ENCODE measurements at regions not wholly inside any gene's neighbourhood (a gene's known extent, or its start where the extent isn't known, plus 50 kb on each side); places are given as distances from the start of the nearest gene placed in this dataset.

DNA sequence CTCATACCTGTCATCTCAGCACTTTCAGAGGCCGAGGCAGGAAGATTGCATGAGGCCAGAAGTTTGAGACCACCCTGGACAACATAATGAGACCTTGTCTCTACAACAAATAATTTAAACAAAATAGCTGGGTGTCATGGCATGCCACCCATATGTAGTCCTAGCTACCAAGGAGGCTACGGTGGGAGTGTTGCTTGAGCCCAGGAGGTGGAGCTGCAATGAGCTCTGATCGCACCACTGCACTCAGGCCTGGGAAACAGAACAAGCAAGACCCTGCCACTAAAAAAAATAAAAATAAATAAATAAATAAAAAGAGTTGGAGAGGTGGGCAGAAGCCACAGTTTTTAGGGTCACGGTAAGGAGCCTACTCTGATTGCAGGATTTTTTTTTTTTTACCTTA is 136.0 kb downstream of the TANC2 start:
- H3K27me3 ChIP-seq (ENCODE audit: control insufficient read depth in 3 of 3, insufficient read depth in 3 of 3, low read length in 2 of 3), result no peaks in the 10 kb centered on the region
- H3K4me1 ChIP-seq (ENCODE audit: control insufficient read depth in 5 of 5, insufficient read depth in 5 of 5, low read length in 5 of 5), result no peaks in the 10 kb centered on the region
- DNase-seq (no peak), ATAC-seq (ENCODE audit: insufficient read depth, low FRiP score) (no peak)
- H3K9ac ChIP-seq (ENCODE audit: insufficient read depth in 1 of 2, low read length in 2 of 2), result no peak overlapping the region
- TF ChIP-seq, protein P1, sequence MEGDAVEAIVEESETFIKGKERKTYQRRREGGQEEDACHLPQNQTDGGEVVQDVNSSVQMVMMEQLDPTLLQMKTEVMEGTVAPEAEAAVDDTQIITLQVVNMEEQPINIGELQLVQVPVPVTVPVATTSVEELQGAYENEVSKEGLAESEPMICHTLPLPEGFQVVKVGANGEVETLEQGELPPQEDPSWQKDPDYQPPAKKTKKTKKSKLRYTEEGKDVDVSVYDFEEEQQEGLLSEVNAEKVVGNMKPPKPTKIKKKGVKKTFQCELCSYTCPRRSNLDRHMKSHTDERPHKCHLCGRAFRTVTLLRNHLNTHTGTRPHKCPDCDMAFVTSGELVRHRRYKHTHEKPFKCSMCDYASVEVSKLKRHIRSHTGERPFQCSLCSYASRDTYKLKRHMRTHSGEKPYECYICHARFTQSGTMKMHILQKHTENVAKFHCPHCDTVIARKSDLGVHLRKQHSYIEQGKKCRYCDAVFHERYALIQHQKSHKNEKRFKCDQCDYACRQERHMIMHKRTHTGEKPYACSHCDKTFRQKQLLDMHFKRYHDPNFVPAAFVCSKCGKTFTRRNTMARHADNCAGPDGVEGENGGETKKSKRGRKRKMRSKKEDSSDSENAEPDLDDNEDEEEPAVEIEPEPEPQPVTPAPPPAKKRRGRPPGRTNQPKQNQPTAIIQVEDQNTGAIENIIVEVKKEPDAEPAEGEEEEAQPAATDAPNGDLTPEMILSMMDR (IDR thresholded peaks at IDR 0.05; ENCODE audit: control extremely low read depth, extremely low read depth), result no peak
- H3K9me3 ChIP-seq (ENCODE audit: control insufficient read depth in 4 of 4, insufficient read depth in 3 of 4, low read length in 3 of 4), result no peaks in the 10 kb centered on the region
- peaks cover 0 to 2% (median 1%) of the 10 kb centered on the region in 4 donors for H3K36me3 ChIP-seq (ENCODE audit: control insufficient read depth in 4 of 4, insufficient read depth in 4 of 4, low read length in 4 of 4)
- H3K4me3 ChIP-seq, result no peak overlapping the region
- WGBS, 2 donors, result 95 to 100% methylated on average over 4 of the region's 4 CpGs
- no peak overlapping the region for H3K27ac ChIP-seq (ENCODE audit: low read depth in 1 of 2, low read length in 1 of 2)

DNA sequence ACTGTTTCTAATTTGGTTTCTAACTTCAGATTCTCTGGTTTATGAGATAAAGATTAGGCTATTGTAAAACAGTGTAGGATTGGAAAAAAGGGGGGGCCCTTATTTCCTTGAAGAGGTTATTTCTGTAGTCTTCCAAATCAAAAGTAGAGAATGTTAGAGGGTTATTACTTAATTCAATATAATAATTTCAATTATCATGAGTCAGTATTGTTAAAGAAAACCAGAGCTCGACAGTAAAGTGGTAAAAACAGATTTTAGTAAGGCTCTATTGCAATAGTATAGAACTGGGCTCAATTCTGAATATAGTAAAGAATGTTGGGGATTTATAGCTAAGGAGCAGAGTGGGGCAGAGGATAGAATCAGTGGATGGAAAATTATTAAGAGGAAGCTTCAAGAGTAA is 140.0 kb downstream of the TANC2 start:
- ATAC-seq (ENCODE audit: insufficient read depth, low FRiP score) (no peak), DNase-seq (no peak)
- Histone ChIP-seq H3K4me3 (no peak overlapping the region), H3K4me1 (ENCODE audit: control insufficient read depth in 5 of 5, insufficient read depth in 5 of 5, low read length in 5 of 5) (no peaks in the 10 kb centered on the region), H3K36me3 (ENCODE audit: control insufficient read depth in 4 of 4, insufficient read depth in 4 of 4, low read length in 4 of 4) (peaks cover 0 to 2% (median 0%) of the 10 kb centered on the region in 4 donors), H3K27me3 (ENCODE audit: control insufficient read depth in 3 of 3, insufficient read depth in 3 of 3, low read length in 2 of 3) (no peaks in the 10 kb centered on the region), H3K9ac (ENCODE audit: insufficient read depth in 1 of 2, low read length in 2 of 2) (no peak overlapping the region), H3K27ac (ENCODE audit: low read depth in 1 of 2, low read length in 1 of 2) (no peak overlapping the region), H3K9me3 (ENCODE audit: control insufficient read depth in 4 of 4, insufficient read depth in 3 of 4, low read length in 3 of 4) (no peaks in the 10 kb centered on the region)
- TF ChIP-seq, protein P1 (IDR thresholded peaks at IDR 0.05; ENCODE audit: control extremely low read depth, extremely low read depth), result no peak
- 91 to 95% methylated on average over 1 of the region's 1 CpG for WGBS, 2 donors

DNA sequence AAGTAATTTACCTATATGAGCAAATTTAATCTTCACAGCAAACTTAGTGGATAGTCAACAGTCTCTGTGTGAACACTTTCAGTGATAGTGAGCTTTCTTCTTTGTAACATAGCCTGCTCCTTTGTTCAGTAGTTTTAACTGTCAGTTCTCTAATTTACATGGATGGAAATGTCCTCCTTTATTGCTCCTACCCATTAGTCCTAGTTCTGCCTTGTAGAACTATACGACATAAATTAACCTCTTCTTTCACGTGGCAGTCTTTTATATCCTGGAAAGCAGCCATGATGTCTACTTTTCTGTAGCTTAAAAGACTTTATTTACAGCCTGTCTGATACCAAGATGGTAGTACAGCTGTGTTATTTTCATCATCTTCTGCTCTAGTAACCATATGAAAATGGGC is 143.6 kb downstream of the TANC2 start:
- 79 to 90% methylated on average over 2 of the region's 2 CpGs for WGBS, 2 donors
- DNase-seq (no peak), ATAC-seq (ENCODE audit: insufficient read depth, low FRiP score) (no peak)
- Histone ChIP-seq H3K9ac (ENCODE audit: insufficient read depth in 1 of 2, low read length in 2 of 2) (no peak overlapping the region), H3K36me3 (ENCODE audit: control insufficient read depth in 4 of 4, insufficient read depth in 4 of 4, low read length in 4 of 4) (no peaks in the 10 kb centered on the region), H3K27ac (ENCODE audit: low read depth in 1 of 2, low read length in 1 of 2) (no peak overlapping the region), H3K27me3 (ENCODE audit: control insufficient read depth in 3 of 3, insufficient read depth in 3 of 3, low read length in 2 of 3) (no peaks in the 10 kb centered on the region), H3K4me1 (ENCODE audit: control insufficient read depth in 5 of 5, insufficient read depth in 5 of 5, low read length in 5 of 5) (no peaks in the 10 kb centered on the region), H3K9me3 (ENCODE audit: control insufficient read depth in 4 of 4, insufficient read depth in 3 of 4, low read length in 3 of 4) (no peaks in the 10 kb centered on the region), H3K4me3 (no peak overlapping the region)
- TF ChIP-seq, protein P1 (IDR thresholded peaks at IDR 0.05; ENCODE audit: control extremely low read depth, extremely low read depth), result no peak

DNA sequence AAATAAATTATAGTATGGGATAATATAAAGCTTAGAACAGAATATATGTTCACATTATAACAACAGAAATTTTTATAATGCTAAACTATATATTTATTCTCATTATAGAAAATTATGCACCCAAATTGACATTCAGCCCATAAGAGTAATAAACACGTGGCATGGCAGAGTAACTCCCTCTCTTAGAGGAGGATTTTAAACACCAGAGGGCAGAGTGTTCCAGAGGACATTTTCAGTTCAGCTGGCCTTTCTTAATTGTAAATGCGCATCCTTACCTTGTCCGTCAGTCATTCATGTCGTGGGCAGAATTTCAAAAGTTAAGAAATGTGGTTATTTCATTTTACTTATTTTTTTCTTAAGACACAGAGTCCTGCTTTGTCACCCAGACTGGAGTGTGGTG is 147.1 kb downstream of the TANC2 start:
- Histone ChIP-seq H3K9me3 (ENCODE audit: control insufficient read depth in 4 of 4, insufficient read depth in 3 of 4, low read length in 3 of 4) (no peaks in the 10 kb centered on the region), H3K9ac (ENCODE audit: insufficient read depth in 1 of 2, low read length in 2 of 2) (no peak overlapping the region), H3K27me3 (ENCODE audit: control insufficient read depth in 3 of 3, insufficient read depth in 3 of 3, low read length in 2 of 3) (no peaks in the 10 kb centered on the region), H3K36me3 (ENCODE audit: control insufficient read depth in 4 of 4, insufficient read depth in 4 of 4, low read length in 4 of 4) (no peaks in the 10 kb centered on the region), H3K27ac (ENCODE audit: low read depth in 1 of 2, low read length in 1 of 2) (no peak overlapping the region), H3K4me3 (no peak overlapping the region), H3K4me1 (ENCODE audit: control insufficient read depth in 5 of 5, insufficient read depth in 5 of 5, low read length in 5 of 5) (peaks cover 0 to 6% (median 0%) of the 10 kb centered on the region in 5 donors)
- WGBS, 2 donors, result 74 to 82% methylated on average over 4 of the region's 4 CpGs
- ATAC-seq (ENCODE audit: insufficient read depth, low FRiP score) (no peak), DNase-seq (peak in 1 of 3 donors; percentile 16)
- TF ChIP-seq, protein P1 (IDR thresholded peaks at IDR 0.05; ENCODE audit: control extremely low read depth, extremely low read depth), result no peak
